Thyroid gland (tissue), 4 donors: ENCODE measurements at regions not wholly inside any gene's neighbourhood (a gene's known extent, or its start where the extent isn't known, plus 50 kb on each side); places are given as distances from the start of the nearest gene placed in this dataset.

Source experiments
- CTCF ChIP-seq, 6 experiments: fragments of 200-600 bp in 3 of 6; fragments of 450-650 bp in 3 of 6; sonication (generic) in 3 of 6; IDR thresholded peaks; one replicate each; pipeline ENCODE4 v1.5.1; 2016 to 2019; ENCODE audit warnings: antibody characterized with exemption in 6 of 6, mild to moderate bottlenecking in 2 of 6, inconsistent platforms in 1 of 6, moderate library complexity in 1 of 6
- POLR2A ChIP-seq, 2 donors: fragments of 450-650 bp; IDR thresholded peaks; one replicate each; pipeline ENCODE4 v1.6.1; 2017; ENCODE audit warnings: antibody characterized with exemption in 2 of 2, mild to moderate bottlenecking in 2 of 2, moderate library complexity in 1 of 2

DNA sequence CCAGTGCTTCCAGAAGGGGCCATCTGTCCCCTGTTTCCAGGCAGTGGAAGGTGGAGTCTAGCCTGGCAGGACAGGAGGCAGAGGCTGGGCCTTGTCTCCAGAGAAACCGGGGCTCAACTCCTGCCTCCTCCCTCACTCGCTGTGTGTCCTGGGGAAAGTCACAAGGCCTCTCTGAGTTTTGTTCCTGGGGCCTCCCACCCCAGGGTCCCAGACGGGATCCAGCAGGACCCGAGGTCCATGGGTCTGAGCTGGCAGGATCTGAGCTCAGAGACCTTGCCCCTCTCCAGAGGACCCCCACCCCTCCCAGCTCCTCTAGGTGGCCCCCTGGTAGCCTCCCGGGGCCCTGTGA, 72.2 kb upstream of the TAF1B start:
- TF ChIP-seq POLR2A (IDR thresholded peaks at IDR 0.05) (no peak), CTCF (IDR thresholded peaks at IDR 0.05) (no peak)
